CD4-positive, alpha-beta T cell (primary cell): ENCODE measurements at regions not wholly inside any gene's neighbourhood (a gene's known extent, or its start where the extent isn't known, plus 50 kb on each side); places are given as distances from the start of the nearest gene placed in this dataset.

Experiments
- ATAC-seq: fragments of 200-7000 bp; cut with Tn5 transposase; one replicate; pipeline ENCODE4 v1.10.0; 2022; ENCODE audit warnings: mild to moderate bottlenecking; ENCODE audit not compliant: poor library complexity
- CTCF ChIA-PET: fragments of 350-600 bp; sonication (Branson Sonifier 250); formaldehyde crosslinking; loops from one replicate; lab custom pipeline; 2021; ENCODE audit warnings: antibody characterized with exemption, inconsistent platforms; lab: Charles Lee
- POLR2A ChIA-PET: fragments of 350-600 bp; sonication (Branson Sonifier 250); formaldehyde crosslinking; loops from one replicate; lab custom pipeline; 2021; ENCODE audit warnings: antibody characterized with exemption, inconsistent platforms; lab: Charles Lee
- DNase-seq, 14 experiments: peaks; one replicate each; pipeline ENCODE4 v3.0.0-alpha.2; 2013 to 2020; ENCODE audit warnings: mixed read lengths in 2 of 14
- H3K27ac ChIP-seq, 2 donors: one replicate each; pipeline versions ENCODE4 v1.5.1 to v1.7.0; 2013; ENCODE audit warnings: low read length in 2 of 2, low read depth in 1 of 2, mild to moderate bottlenecking in 1 of 2
- H3K27me3 ChIP-seq, 2 experiments: 1 replicate in 1 of 2; 2 replicates in 1 of 2; pipeline versions ENCODE4 v1.6.1 to v1.7.0; 2013; ENCODE audit warnings: low read length in 2 of 2, control low read depth in 1 of 2, mild to moderate bottlenecking in 1 of 2, moderate library complexity in 1 of 2; ENCODE audit not compliant: insufficient read depth in 2 of 2, control insufficient read depth in 1 of 2
- H3K36me3 ChIP-seq: one replicate; pipeline ENCODE4 v1.6.1; 2013; ENCODE audit warnings: low read length, control low read depth; ENCODE audit not compliant: insufficient read depth
- H3K4me1 ChIP-seq: one replicate; pipeline ENCODE4 v1.6.1; 2013; ENCODE audit warnings: low read length, control low read depth; ENCODE audit not compliant: insufficient read depth
- H3K4me3 ChIP-seq: one replicate; pipeline ENCODE4 v1.5.1; 2013; ENCODE audit warnings: mild to moderate bottlenecking, low read length, moderate library complexity
- H3K9me3 ChIP-seq, 2 experiments: 1 replicate in 1 of 2; 2 replicates in 1 of 2; pipeline versions ENCODE4 v1.6.1 to v1.7.0; 2013; ENCODE audit warnings: low read length in 2 of 2, mild to moderate bottlenecking in 2 of 2, control low read depth in 1 of 2, moderate library complexity in 1 of 2; ENCODE audit not compliant: control insufficient read depth in 1 of 2, insufficient read depth in 1 of 2
- H3K27ac Mint-ChIP-seq: one replicate; pipeline ENCODE4 v1.8.0; 2020; ENCODE audit warnings: mixed read lengths
- H3K27me3 Mint-ChIP-seq: one replicate; pipeline ENCODE4 v1.8.0; 2021; ENCODE audit warnings: mixed read lengths
- H3K36me3 Mint-ChIP-seq: one replicate; pipeline ENCODE4 v1.8.0; 2021; ENCODE audit warnings: low read depth, mixed read lengths
- H3K4me1 Mint-ChIP-seq: one replicate; pipeline ENCODE4 v1.8.0; 2021; ENCODE audit warnings: low read depth, mixed read lengths
- H3K4me3 Mint-ChIP-seq: one replicate; pipeline ENCODE4 v1.8.0; 2020; ENCODE audit warnings: mild to moderate bottlenecking, mixed read lengths
- H3K9me3 Mint-ChIP-seq: one replicate; pipeline ENCODE4 v1.8.0; 2020; ENCODE audit warnings: mixed read lengths
- CTCF ChIP-seq: fragments of 200-600 bp; IDR thresholded peaks from one replicate; pipeline ENCODE4 v1.8.0; 2022; ENCODE audit warnings: antibody characterized with exemption, mild to moderate bottlenecking
- intact Hi-C, 2 experiments: fragments of 100-400 bp; cut with DNase I in 1 of 2; cut with micrococcal nuclease in 1 of 2; formaldehyde crosslinking; loops; one replicate each; pipeline versions ENCODE4 v1.15.1 to v1.9.0; 2023 to 2025; cut with DNase I, micrococcal nuclease

GRCh38 chr12:107468182-107468581 is 217.4 kb upstream of the PWP1 start:
- no peaks in the 10 kb centered on the region for H3K36me3 Mint-ChIP-seq
- H3K27me3 ChIP-seq: no peaks in the 10 kb centered on the region
- DNase-seq (no peak), ATAC-seq (no peak)
- no peaks in the 10 kb centered on the region for H3K9me3 Mint-ChIP-seq
- no peaks in the 10 kb centered on the region for H3K36me3 ChIP-seq
- POLR2A ChIA-PET: no interaction called here
- peaks cover 11% of the 10 kb centered on the region for H3K4me1 ChIP-seq
- no peak for TF ChIP-seq CTCF
- CTCF ChIA-PET: no interaction called here
- H3K9me3 ChIP-seq: no peaks in the 10 kb centered on the region
- no peak overlapping the region for H3K27ac ChIP-seq
- H3K27me3 Mint-ChIP-seq: no peaks in the 10 kb centered on the region
- H3K4me1 Mint-ChIP-seq: peaks cover 27% of the 10 kb centered on the region
- H3K4me3 Mint-ChIP-seq: no peak overlapping the region
- H3K4me3 ChIP-seq: no peak overlapping the region
- intact Hi-C loops: no loop called here
- no peak overlapping the region for H3K27ac Mint-ChIP-seq

GRCh38 chr12:107469011-107469410 is 216.6 kb upstream of the PWP1 start:
- H3K27ac Mint-ChIP-seq: no peak overlapping the region
- peaks cover 30% of the 10 kb centered on the region for H3K4me1 Mint-ChIP-seq
- no peak for TF ChIP-seq CTCF
- H3K27ac ChIP-seq: no peak overlapping the region
- H3K4me1 ChIP-seq: peaks cover 13% of the 10 kb centered on the region
- no peaks in the 10 kb centered on the region for H3K27me3 Mint-ChIP-seq
- intact Hi-C loops: no loop called here
- no peaks in the 10 kb centered on the region for H3K36me3 Mint-ChIP-seq
- no peak overlapping the region for H3K4me3 Mint-ChIP-seq
- no peak for DNase-seq
- no peak overlapping the region for H3K4me3 ChIP-seq
- ChIA-PET POLR2A (no interaction called here), CTCF (no interaction called here)
- no peak for ATAC-seq
- no peaks in the 10 kb centered on the region for H3K9me3 Mint-ChIP-seq
- no peaks in the 10 kb centered on the region for H3K36me3 ChIP-seq
- H3K9me3 ChIP-seq: no peaks in the 10 kb centered on the region
- no peaks in the 10 kb centered on the region for H3K27me3 ChIP-seq

GRCh38 chr12:107470645-107471044 is 215.0 kb upstream of the PWP1 start:
- H3K36me3 ChIP-seq: no peaks in the 10 kb centered on the region
- intact Hi-C loops: no loop called here
- no peak for TF ChIP-seq CTCF
- Mint-ChIP-seq H3K4me3 (no peak overlapping the region), H3K27ac (no peak overlapping the region), H3K36me3 (no peaks in the 10 kb centered on the region), H3K4me1 (peaks cover 42% of the 10 kb centered on the region), H3K27me3 (no peaks in the 10 kb centered on the region), H3K9me3 (no peaks in the 10 kb centered on the region)
- DNase-seq (no peak), ATAC-seq (no peak)
- ChIA-PET POLR2A (no interaction called here), CTCF (no interaction called here)
- H3K9me3 ChIP-seq: no peaks in the 10 kb centered on the region
- H3K27ac ChIP-seq: no peak overlapping the region
- no peak overlapping the region for H3K4me3 ChIP-seq
- H3K4me1 ChIP-seq: peaks cover 29% of the 10 kb centered on the region
- no peaks in the 10 kb centered on the region for H3K27me3 ChIP-seq
